ENCODE measurements at regions not wholly inside any gene's neighbourhood (a gene's known extent, or its start where the extent isn't known, plus 50 kb on each side); places are given as distances from the start of the nearest gene placed in this dataset.

GRCh38 chr5:75940418-75940817 is 142.8 kb upstream of the SV2C start:
- in situ Hi-C loops (cut with MboI; ENCODE audit: low pct_ligation_motif_present in 1 of 4, low pct_unique_long_range_greater_than_20kb in 1 of 4, low sequenced_read_pairs in 3 of 4) (no loop called here), intact Hi-C loops (cut with DNase I; ENCODE audit: low total_unique reads) (no loop called here)
- 77 to 80% methylated on average over 2 of the region's 2 CpGs for WGBS, 2 donors (ENCODE audit: low coverage in 1 of 2)
- Histone ChIP-seq H3K9me3 (no peaks in the 10 kb centered on the region), H3K27me3 (no peaks in the 10 kb centered on the region), H3K4me1 (no peaks in the 10 kb centered on the region), H3K27ac (no peak overlapping the region), H3K36me3 (no peaks in the 10 kb centered on the region), H3K4me3 (no peak overlapping the region)
- DNase-seq = no peak
- TF ChIP-seq, protein P1, sequence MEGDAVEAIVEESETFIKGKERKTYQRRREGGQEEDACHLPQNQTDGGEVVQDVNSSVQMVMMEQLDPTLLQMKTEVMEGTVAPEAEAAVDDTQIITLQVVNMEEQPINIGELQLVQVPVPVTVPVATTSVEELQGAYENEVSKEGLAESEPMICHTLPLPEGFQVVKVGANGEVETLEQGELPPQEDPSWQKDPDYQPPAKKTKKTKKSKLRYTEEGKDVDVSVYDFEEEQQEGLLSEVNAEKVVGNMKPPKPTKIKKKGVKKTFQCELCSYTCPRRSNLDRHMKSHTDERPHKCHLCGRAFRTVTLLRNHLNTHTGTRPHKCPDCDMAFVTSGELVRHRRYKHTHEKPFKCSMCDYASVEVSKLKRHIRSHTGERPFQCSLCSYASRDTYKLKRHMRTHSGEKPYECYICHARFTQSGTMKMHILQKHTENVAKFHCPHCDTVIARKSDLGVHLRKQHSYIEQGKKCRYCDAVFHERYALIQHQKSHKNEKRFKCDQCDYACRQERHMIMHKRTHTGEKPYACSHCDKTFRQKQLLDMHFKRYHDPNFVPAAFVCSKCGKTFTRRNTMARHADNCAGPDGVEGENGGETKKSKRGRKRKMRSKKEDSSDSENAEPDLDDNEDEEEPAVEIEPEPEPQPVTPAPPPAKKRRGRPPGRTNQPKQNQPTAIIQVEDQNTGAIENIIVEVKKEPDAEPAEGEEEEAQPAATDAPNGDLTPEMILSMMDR (IDR thresholded peaks at IDR 0.05) = no peak
- TF ChIP-seq EP300 (IDR thresholded peaks at IDR 0.05; ENCODE audit: low read depth) (no peak), POLR2A (IDR thresholded peaks at IDR 0.05) (no peak), POLR2AphosphoS5 (IDR thresholded peaks at IDR 0.05) (no peak)

GRCh38 chr5:75935572-75935971 is 147.6 kb upstream of the SV2C start:
- H3K4me1 ChIP-seq = no peaks in the 10 kb centered on the region
- H3K27ac ChIP-seq = no peak overlapping the region
- no peaks in the 10 kb centered on the region for H3K27me3 ChIP-seq
- TF ChIP-seq POLR2A (IDR thresholded peaks at IDR 0.05) = no peak
- TF ChIP-seq EP300 (IDR thresholded peaks at IDR 0.05; ENCODE audit: low read depth) = no peak
- no peak for TF ChIP-seq POLR2AphosphoS5 (IDR thresholded peaks at IDR 0.05)
- TF ChIP-seq, protein P1 (IDR thresholded peaks at IDR 0.05) = no peak
- H3K36me3 ChIP-seq = no peaks in the 10 kb centered on the region
- 74 to 76% methylated on average over 4 of the region's 4 CpGs for WGBS, 2 donors (ENCODE audit: low coverage in 1 of 2)
- in situ Hi-C loops (cut with MboI; ENCODE audit: low pct_ligation_motif_present in 1 of 4, low pct_unique_long_range_greater_than_20kb in 1 of 4, low sequenced_read_pairs in 3 of 4) = no loop called here
- DNase-seq = no peak
- H3K4me3 ChIP-seq = no peak overlapping the region
- intact Hi-C loops (cut with DNase I; ENCODE audit: low total_unique reads) = no loop called here
- H3K9me3 ChIP-seq = no peaks in the 10 kb centered on the region

DNA sequence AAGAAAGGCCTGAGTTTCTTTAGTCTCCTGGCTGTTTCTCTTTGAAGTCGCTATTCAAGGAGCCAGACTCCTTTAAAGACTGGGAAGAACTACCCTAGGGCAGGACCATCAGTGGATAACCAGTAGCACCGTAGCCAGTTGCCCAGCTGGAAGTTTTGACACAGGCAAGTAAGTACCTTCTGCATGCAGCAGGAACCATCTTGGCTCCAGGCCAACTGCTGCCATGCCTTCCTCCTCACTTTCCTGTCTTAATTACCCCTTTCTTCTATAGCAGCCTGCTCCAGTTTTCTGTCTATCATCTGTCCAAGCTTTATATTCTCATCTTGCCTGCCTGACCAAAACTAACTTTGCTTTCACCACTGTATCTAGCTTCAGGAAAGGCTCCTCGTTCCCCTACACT is 149.7 kb upstream of the SV2C start:
- TF ChIP-seq POLR2A (IDR thresholded peaks at IDR 0.05) (no peak), EP300 (IDR thresholded peaks at IDR 0.05; ENCODE audit: low read depth) (no peak), POLR2AphosphoS5 (IDR thresholded peaks at IDR 0.05) (no peak)
- TF ChIP-seq, protein P1 (IDR thresholded peaks at IDR 0.05) = no peak

GRCh38 chr5:75931175-75931574 is 152.0 kb upstream of the SV2C start:
- H3K36me3 ChIP-seq = no peaks in the 10 kb centered on the region
- WGBS, 2 donors (ENCODE audit: low coverage in 1 of 2) = 75 to 88% methylated on average over 2 of the region's 2 CpGs
- TF ChIP-seq POLR2A (IDR thresholded peaks at IDR 0.05) = no peak
- TF ChIP-seq EP300 (IDR thresholded peaks at IDR 0.05; ENCODE audit: low read depth) = no peak
- TF ChIP-seq POLR2AphosphoS5 (IDR thresholded peaks at IDR 0.05) = no peak
- TF ChIP-seq, protein P1 (IDR thresholded peaks at IDR 0.05) = no peak
- DNase-seq = no peak
- in situ Hi-C loops (cut with MboI; ENCODE audit: low pct_ligation_motif_present in 1 of 4, low pct_unique_long_range_greater_than_20kb in 1 of 4, low sequenced_read_pairs in 3 of 4) = no loop called here
- H3K27me3 ChIP-seq = no peaks in the 10 kb centered on the region
- H3K9me3 ChIP-seq = no peaks in the 10 kb centered on the region
- intact Hi-C loops (cut with DNase I; ENCODE audit: low total_unique reads) = no loop called here
- H3K4me3 ChIP-seq = no peak overlapping the region
- no peaks in the 10 kb centered on the region for H3K4me1 ChIP-seq
- H3K27ac ChIP-seq = no peak overlapping the region

More for the DNA sequence above, 149.7 kb upstream of the SV2C start:
- Histone ChIP-seq H3K36me3 (no peaks in the 10 kb centered on the region), H3K27me3 (no peaks in the 10 kb centered on the region), H3K4me1 (no peaks in the 10 kb centered on the region), H3K4me3 (no peak overlapping the region), H3K9me3 (no peaks in the 10 kb centered on the region), H3K27ac (no peak overlapping the region)
- intact Hi-C loops (cut with DNase I; ENCODE audit: low total_unique reads) = no loop called here
- DNase-seq = peak; percentile 14
- in situ Hi-C loops (cut with MboI; ENCODE audit: low pct_ligation_motif_present in 1 of 4, low pct_unique_long_range_greater_than_20kb in 1 of 4, low sequenced_read_pairs in 3 of 4) = no loop called here
- 51 to 62% methylated on average over 2 to 3 of the region's 3 CpGs for WGBS, 2 donors (ENCODE audit: low coverage in 1 of 2)
